Thyroid gland (tissue), 4 donors: ENCODE measurements at regions not wholly inside any gene's neighbourhood (a gene's known extent, or its start where the extent isn't known, plus 50 kb on each side); places are given as distances from the start of the nearest gene placed in this dataset.

Experiments used
- POLR2A ChIP-seq, 2 donors: fragments of 450-650 bp; IDR thresholded peaks; one replicate each; pipeline ENCODE4 v1.6.1; 2017; ENCODE audit warnings: antibody characterized with exemption in 2 of 2, mild to moderate bottlenecking in 2 of 2, moderate library complexity in 1 of 2
- TF ChIP-seq, protein P1 (sequence below), 6 experiments: fragments of 200-600 bp in 3 of 6; fragments of 450-650 bp in 3 of 6; sonication (generic) in 3 of 6; IDR thresholded peaks; one replicate each; pipeline ENCODE4 v1.5.1; 2016 to 2019; ENCODE audit warnings: antibody characterized with exemption in 6 of 6, mild to moderate bottlenecking in 2 of 6, inconsistent platforms in 1 of 6, moderate library complexity in 1 of 6

GRCh38 chr12:22924391-22924790 lies 299.4 kb downstream of the ETNK1 start:
- TF ChIP-seq, protein P1, sequence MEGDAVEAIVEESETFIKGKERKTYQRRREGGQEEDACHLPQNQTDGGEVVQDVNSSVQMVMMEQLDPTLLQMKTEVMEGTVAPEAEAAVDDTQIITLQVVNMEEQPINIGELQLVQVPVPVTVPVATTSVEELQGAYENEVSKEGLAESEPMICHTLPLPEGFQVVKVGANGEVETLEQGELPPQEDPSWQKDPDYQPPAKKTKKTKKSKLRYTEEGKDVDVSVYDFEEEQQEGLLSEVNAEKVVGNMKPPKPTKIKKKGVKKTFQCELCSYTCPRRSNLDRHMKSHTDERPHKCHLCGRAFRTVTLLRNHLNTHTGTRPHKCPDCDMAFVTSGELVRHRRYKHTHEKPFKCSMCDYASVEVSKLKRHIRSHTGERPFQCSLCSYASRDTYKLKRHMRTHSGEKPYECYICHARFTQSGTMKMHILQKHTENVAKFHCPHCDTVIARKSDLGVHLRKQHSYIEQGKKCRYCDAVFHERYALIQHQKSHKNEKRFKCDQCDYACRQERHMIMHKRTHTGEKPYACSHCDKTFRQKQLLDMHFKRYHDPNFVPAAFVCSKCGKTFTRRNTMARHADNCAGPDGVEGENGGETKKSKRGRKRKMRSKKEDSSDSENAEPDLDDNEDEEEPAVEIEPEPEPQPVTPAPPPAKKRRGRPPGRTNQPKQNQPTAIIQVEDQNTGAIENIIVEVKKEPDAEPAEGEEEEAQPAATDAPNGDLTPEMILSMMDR (IDR thresholded peaks at IDR 0.05) = no peak
- TF ChIP-seq POLR2A (IDR thresholded peaks at IDR 0.05) = no peak
